Retina (tissue), 1 donor: ENCODE measurements at regions not wholly inside any gene's neighbourhood (a gene's known extent, or its start where the extent isn't known, plus 50 kb on each side); places are given as distances from the start of the nearest gene placed in this dataset.
"Not testable (repeated sequence)": the region's sequence is repeated elsewhere in the genome, so short reads cannot be mapped to it uniquely, and the experiment has no call there.

Experiments used
- DNase-seq: peaks from one replicate; pipeline ENCODE4 v3.0.0-alpha.2; 2016

DNA sequence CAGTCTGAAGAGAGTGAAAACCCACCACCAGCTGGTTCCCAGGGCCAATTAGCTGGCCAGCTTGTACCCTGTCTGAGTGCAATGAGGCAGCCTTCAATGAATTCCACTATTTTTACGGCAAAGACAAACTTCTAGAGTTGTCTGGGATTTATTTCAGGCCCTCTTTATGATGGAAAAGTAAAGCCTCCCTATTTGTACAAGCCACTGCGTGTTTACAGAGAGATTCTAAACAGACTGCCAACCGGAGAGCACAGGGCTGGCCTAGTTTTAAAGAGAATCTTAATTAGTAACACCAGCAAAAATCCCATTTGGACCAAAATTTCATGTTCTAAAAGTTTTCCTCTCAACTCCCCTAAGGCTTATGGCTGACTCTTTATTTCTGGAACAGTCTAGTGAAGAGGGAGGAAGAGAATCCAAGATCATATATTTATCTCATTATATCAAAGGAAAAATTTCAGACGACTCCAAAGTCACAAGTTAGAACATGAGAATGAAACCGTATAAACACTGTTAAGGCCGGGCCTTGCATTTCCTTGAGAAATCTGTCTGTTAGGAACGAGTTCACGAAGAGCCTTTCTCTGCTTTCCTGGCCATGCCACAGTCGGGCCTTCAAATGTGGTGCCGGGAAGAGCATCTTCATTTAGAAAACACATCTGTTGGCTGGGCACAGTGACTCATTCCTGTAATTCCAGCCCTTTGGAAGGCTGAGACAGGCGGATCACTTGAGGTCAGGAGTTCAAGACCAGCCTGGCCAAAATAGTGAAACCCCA is 724.6 kb upstream of the NRP1 start:
- DNase-seq = no peak

DNA sequence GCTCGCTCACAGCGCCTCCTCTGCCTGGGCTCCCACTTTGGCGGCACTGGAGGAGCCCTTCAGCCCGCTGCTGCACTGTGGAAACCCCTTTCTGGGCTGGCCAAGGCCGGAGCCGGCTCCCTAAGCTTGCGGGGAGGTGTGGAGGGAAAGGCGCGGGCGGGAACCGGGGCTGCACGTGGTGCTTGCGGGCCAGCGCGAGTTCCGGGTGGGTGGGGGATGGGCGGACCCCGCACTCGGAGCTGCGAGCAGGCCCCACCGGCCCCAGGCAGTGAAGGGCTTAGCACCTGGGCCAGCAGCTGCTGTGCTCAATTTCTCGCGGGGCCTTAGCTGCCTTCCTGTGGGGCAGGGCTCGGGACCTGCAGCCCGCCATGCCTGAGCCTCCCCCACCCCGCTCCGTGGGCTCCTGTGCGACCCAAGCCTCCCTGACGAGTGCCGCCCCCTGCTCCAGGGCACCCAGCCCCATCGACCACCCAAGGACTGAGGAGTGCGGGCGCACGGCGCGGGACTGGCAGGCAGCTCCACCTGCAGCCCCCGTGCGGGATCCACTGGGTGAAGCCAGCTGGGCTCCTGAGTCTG is 721.0 kb upstream of the NRP1 start:
- not testable (repeated sequence) for DNase-seq

DNA sequence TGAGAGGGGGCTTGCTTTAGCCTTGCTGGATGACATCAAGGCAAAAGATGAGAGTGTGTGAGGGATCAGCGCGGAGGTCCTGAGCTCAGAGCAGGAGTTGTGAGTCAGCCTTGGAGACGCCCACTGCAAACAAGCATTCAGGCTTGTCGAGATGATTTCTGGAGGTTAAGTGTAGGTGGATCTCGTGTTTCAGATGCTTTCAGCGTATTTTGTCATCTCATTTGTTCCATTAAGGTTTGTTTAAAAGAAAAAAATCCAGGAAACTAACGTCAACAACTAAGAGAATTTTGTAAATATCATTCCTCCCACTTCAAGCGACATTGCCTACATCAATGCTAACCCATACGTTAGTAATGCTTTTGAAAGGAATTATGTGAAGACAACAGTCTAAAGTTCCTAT is 715.4 kb upstream of the NRP1 start:
- no peak for DNase-seq

DNA sequence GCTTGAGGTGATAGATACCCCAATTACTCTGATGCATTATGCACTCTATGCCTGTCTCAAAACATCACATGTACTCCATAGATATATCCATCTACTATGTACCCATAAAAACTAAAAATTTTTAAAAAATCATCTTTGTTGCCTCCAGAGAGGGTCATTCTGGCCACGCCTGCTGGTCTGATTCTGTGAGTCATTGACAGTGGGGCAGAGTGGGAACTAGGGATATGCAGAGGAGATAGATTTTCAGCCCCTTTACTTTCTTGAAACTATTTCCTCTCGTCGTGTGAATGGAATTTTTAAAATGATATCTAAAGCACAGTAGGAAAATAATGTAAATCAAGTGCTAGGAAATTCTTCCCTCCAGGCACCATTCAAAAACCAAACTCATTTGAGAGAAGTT is 715.0 kb upstream of the NRP1 start:
- DNase-seq = no peak

DNA sequence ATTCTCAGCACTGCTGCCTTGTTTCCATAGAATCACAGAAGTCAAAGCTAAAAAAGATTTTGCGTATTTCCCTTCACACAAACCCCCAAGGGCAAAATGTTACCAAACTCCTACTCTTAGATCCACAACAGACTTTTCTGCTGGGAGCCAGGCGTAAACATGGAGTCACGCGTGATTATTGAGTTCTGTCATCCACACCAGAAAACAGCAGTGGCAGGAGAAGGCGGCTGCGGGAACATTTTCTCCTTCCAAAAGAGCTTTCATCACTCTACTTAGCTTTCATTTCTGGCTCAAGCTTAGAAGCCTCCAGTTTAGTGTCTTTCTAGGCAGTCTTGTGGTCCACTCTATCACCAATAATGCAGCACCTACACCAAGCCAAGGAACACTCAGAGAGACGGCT is 712.9 kb upstream of the NRP1 start:
- no peak for DNase-seq

DNA sequence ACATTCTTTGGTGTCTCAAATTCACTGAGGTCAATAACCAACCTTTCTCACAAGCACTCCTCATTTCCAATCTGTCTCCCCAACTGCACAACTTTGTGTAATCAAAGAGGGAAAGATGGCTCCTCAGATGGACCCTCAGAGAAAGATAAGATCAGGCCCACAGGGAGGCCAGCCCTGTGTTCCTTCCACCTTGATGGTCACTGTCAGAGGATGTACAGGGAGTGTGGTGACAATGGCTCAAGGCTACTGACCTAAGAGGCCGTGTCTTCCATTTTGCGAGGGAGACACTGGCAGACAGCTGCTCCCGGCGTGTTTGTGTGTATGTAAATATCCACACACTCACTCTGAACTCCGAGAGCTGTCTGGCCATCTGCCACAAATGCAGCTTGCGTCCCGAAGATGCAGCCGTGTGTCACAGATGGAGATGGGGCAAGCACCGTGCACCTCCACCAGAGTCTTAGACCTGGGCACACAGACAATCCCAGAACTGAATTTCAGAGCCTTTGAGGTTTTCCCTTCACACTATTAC is 712.1 kb upstream of the NRP1 start:
- DNase-seq = peak; percentile 61

DNA sequence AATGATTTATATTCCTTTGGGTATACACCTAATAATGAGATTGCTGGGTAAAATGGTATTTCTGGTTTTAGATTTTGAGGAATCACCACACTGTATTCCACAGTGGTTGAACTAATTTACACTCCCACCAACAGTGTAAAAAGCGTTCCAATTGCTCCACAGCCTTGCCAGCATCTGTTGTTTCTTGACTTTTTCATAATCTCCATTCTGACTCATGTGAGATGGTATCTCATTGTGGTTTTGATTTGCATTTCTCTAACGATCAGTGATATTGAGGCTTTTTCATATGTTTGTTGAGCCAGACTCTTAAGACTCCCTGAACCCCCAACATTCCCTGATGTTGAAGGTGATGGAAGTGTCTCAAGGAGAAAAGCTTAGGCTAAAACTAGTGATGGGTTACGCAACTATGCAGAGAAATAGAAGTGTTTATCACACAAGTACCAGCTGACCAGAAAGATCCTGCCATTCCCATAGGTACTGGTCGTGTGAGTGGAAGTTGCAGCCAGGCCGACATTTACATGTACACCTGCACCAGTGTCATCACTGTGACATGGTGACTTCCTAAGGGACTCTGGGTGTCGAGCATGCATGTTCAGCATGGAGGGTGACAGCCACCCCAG is 711.2 kb upstream of the NRP1 start:
- DNase-seq = no peak

DNA sequence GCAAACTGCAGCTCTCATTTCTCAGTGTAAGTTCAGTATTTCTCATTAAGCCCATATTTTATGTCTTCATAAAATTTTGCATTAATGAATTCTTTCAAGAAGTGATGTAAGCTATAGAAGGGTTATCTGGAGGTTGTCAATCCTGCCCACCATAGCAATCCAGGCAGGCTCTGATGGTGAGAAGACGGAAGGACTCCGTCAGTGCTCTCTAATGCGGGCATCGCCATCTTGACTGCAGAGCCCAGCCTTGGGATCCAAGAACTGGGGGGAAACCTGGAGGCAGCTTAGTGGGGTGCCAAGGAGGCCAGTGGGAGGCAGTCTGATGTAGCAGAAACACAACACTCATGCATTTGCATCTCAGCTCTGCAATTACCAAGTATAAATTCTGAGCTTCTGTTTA is 707.4 kb upstream of the NRP1 start:
- DNase-seq = no peak

DNA sequence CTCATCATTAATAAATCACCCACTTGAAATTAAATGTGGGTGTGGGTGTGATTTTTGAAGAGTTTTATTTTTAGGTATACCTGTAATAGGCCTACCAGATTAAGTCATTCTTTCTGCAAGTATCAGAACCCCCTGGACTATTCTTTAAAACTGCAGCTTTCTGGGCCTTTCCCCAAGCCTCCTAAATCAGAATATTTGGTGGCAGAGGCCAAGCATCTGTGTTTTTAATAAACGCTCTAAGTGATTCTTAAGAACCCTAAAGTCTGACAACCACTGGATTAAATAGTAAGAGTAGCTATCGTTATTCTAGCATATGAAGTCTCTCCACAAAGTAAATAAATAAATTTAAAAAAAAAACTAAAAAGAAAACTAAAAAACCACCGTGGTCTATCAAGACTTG is 703.0 kb upstream of the NRP1 start:
- DNase-seq = no peak

DNA sequence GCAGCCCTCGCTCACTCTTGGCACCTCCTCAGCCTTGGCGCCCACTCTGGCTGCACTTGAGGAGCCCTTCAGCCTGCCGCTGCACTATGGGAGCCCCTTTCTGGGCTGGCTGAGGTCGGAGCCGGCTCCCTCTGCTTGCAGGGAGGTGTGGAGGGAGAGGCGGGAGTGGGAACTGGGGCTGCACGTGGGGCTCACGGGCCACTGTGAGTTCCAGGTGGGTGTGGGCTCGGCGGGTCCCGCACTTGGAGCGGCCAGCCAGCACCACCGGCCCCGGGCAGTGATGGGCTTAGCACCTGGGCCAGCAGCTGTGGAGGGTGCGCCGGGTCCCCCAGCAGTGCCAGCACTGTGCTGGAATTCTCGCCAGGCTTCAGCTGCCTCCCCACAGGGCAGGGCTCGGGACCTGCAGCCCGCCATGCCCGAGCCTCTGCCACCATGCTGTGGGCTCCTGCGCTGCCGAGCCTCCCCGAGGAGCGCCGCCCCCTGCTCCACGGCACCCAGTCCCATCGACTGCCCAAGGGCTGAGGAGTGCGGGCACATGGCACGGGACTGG is 700.8 kb upstream of the NRP1 start:
- not testable (repeated sequence) for DNase-seq

DNA sequence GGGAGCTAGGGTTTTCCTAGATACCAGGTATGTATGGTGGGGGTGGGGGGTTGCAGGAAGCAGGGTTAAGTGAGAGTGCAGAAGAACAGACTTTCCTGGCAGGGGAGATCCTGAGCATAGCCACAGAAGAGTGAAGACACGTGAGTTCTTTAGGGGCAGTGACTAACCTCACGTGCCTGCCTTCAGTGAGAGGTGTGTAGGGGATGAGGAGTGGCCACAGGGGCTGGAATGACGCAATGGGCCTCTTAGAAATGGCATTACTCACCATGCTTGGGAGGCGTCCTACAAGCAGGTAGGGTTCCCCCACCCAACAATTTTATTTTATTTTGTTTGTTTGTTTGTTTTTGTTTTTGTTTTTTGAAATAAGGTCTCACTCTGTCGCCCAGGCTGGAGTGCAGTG is 698.6 kb upstream of the NRP1 start:
- no peak for DNase-seq

DNA sequence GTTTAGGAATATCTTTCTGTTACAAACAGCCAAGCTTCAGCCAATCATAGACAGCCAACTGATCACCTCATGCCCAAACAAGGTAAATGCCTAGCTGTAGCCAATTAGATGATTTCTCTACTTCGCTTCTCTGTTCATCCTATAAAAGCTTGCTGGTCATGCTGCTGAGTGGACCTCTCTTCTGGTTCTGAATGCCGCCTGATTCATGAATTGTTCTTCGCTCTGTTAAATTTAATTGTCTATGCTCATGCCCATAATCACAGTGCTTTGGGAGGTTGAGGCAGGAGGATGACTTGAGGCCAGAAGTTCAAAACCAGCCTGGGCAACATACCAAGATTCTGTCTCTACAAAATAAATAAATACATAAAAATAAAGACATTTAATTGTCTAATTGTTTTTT is 698.1 kb upstream of the NRP1 start:
- no peak for DNase-seq

DNA sequence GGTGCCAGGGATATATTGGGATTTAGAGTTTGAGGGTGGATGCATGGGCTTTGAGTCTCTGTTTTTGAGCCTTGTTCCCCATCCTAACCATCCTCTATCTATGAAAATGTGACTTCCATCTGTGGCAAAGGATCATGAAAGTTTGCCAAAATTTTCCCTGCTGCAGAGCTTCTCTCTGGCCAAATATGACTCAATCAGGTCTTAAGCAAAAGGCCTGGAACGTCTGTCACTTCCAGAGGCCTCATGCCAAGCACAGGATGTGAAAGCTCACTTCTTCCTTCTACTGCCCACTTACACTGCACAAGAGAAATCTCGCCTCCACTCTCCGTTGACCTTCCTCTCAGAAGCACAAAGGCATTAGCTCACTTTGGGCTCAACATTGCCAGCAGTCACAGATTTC is 696.9 kb upstream of the NRP1 start:
- no peak for DNase-seq

DNA sequence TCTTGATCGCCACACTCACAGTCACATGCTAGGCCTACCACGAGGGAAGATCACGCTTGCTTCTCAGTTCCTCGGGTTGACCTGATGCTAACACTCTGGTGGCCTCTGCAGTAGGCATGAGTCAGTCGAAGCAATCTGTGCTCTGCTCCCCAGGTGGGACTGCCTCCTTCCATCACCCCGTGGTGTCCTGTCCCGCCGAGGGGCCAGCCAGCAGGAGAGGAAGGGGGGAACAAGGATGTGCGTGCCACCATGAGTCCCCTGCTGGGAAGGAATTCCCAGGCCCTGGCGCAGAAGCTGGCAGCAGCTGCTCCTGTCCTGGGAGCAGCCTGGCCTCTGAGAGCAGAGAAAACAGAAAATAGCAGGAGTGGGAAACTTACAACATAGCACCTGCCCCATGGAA is 695.0 kb upstream of the NRP1 start:
- DNase-seq = no peak

DNA sequence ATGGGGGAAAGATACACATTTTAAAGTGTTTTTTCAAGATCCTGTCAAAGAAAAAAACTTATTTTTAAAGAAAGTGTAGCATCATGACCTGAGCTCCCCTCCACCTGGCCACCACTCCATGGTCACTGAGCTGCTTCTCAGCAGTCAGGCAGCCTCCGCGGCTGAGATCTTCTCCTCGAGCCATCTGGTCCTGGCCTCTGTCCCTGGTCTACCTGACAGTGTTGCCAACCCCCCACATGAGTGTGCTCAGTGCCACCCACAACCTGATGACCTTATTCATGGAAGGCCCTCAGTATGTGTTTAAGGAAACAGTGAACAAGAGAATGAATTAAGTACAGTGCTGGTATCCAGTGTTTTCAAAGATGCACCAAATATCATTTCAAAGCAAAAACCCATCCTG is 694.5 kb upstream of the NRP1 start:
- DNase-seq = no peak

DNA sequence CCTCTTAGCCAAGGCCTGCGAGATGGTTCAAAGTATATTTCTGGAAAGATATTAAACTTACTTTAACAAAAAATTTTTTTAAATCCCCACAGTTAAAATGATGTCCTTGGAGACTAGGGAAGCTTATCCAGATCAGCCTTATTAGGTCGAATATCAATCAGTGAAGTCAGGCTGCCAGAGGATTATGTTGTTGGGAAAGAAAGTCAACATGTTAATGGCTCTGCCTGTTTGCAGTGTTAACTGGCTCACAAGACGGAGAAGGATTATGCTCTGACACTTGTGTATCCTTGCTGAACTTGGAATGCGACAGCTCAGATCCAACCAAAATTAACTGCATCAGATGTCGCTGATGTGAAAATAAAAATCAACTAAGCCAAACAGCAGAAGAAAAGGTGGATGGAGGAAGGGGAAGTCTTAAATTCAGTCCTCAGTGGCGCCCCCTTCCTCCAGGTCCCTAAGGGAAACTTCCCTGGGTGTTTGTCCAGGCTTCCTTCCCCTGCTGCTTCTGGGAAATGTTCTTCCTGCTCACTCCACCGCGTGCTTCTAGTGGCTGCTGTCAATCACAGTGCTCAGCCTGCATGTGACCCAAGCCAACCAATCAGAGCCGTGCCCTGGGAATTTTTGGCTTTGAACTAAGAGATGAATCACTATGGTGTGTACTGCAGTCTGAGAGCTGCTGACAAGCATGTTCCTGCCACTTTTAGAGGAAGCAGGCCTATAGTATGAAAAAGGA is 690.4 kb upstream of the NRP1 start:
- DNase-seq = no peak

DNA sequence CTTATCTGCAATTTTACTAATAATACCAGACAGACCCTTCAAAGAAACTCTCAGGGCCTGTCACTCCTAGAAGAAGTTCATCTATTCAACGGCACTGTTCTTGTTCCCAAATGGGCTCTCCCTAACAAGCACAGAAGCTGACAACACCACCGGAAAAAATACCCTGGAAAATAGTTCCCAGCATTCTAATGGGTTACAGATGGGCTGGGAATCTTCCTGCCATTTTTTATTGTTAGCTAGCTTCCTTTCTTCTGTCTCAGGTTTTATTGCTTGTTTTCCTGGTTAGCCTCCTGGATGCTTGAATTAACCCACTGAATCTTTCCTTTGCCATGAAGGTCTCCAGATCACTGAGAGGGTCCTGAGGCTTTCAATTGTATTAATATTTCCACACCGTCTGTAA is 689.8 kb upstream of the NRP1 start:
- DNase-seq = no peak

DNA sequence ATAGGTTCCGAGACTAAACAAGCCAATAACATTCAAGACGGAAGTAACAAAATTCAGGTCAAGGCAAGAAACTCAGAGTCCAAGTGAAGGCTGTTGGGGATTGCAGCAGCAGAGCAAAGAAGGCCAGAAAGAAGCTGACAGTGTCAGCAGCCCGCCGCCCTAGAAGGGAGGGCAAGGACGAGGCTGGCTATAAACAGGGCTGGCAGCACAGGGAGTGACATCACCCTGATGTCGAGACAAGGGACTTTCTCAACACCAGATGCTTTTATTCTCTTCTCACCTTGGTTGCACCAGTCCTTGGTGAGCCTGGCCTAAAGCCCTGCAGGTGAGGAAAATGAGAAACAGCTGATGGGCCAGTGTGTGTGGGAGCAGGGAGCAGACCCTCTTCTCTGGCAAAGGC is 687.7 kb upstream of the NRP1 start:
- no peak for DNase-seq

DNA sequence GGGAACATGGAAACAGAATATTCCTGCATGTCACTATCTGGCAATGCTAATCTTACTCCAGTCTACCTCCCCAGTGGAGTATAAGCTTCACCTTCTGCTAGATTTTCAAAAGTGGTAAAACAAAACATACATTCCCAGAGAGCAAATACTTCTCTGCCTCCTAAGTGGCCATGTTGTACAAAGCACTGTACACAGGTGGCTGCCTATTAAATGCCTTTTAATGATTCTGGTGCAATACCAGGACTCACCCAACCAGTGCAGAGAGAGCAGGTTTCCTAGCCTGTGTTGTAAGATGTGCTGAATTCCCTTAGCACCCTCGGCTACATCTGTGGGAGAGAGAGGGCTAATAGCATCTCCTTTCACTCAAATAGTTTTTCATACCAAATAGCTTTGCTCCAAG is 684.3 kb upstream of the NRP1 start:
- no peak for DNase-seq

DNA sequence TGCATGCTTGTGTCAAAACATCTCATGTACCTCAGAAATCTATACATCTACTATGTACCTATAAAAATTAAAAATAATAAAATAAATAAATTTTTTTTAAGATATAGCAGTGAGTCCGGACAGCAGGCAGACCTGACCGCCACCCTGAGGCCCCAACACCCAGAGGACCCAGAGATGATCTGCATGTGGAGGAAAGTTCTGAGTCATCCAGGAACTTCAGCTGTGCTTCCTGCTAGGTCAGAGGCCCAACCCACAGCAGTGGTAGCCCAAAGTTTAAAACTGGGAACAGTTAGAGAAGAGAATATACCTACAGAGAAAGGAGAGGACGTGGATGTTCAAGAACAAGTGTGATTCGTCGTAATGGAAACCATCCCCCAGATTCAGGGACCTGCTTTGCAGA is 683.7 kb upstream of the NRP1 start:
- DNase-seq = no peak

DNA sequence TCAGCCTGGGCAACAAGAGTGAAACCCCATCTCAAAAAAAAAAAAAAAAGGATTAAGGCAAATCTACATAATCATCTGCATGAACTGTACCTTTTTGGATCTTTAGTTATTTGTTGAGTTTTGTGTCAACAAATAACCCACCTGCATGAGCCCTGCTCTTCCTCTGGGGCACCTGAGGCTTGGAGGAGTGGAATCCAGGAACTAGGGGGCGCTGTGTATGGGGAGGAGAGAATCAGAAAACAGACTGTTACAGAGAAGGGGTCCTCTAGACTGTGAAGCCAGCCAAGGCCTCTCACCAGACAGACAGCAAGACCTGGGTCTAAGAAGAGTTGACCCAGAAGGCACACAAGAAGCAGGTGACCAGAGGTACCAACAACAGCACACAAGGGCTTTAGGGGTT is 682.8 kb upstream of the NRP1 start:
- DNase-seq = no peak

DNA sequence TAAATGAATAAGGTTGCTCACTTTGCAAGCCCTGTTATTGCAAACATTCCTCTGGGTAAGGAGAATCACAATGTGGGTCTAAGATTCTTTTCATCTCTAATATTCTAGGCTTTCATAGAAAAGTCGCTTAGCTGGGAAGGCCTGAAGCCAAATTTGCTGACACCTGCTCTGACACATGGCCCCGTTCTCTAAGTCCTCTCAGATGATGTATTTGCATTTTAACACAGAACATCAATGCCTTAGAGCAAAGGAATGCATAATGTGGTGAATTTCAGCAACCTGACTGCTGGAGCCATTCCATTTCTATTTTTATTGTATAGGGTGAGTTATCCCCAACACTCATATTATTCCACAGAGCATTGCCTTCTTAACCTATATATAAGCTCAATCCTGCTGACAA is 682.1 kb upstream of the NRP1 start:
- DNase-seq = no peak

DNA sequence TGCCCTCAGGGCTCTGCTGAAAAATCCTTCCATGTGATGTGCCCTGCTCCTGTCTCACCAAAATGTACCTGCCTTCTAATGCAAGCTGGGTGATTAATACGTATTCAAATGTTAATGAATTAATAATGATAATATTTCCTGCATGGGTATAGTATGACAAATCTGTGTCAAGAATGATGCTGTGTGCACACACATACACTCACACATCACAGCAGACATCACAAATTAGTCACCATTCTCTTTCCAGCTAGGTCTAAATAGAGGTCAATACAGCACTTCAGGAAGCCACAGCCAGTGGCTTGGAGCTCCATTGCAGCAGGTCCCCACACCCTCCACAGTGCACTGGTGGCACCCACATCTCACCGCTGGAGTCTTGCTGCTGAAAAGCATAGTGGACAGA is 681.2 kb upstream of the NRP1 start:
- no peak for DNase-seq
